Left lobe of liver (tissue), 2 donors: ENCODE measurements at regions not wholly inside any gene's neighbourhood (a gene's known extent, or its start where the extent isn't known, plus 50 kb on each side); places are given as distances from the start of the nearest gene placed in this dataset.

Source experiments
- ATAC-seq: fragments of 200-7000 bp; cut with Tn5 transposase; one replicate; pipeline ENCODE4 v1.9.1; 2020; ENCODE audit warnings: mild to moderate bottlenecking, moderate library complexity
- DNase-seq: peaks from one replicate; pipeline ENCODE4 v3.0.0-alpha.2; 2020; ENCODE audit warnings: low spot score
- donor health status: DM: no; HTN: no; CAD: no; lungs with moderate emphysema.
- donor health status: DM: no; HTN: yes; CAD: no.

GRCh38 chr2:16466821-16467151, 198.8 kb downstream of the CYRIA start:
- no peak for DNase-seq
- no peak for ATAC-seq

GRCh38 chr2:16466133-16466820, 199.4 kb downstream of the CYRIA start:
- no peak for ATAC-seq

GRCh38 chr2:16464641-16465040, 201.0 kb downstream of the CYRIA start:
- ATAC-seq (peak; percentile 47), DNase-seq (no peak)

More at GRCh38 chr2:16466133-16466820, 199.4 kb downstream of the CYRIA start:
- no peak for DNase-seq

- DNase-seq (no peak), ATAC-seq (peak; percentile 71)
Measured at GRCh38 chr2:16462958-16463357, 202.7 kb downstream of the CYRIA start.

- DNase-seq = no peak
- no peak for ATAC-seq
Measured at GRCh38 chr2:16461672-16462071, 204.0 kb downstream of the CYRIA start.

GRCh38 chr2:16459606-16460005, 206.0 kb downstream of the CYRIA start:
- no peak for DNase-seq
- no peak for ATAC-seq

- DNase-seq = no peak
- ATAC-seq = no peak
Measured at GRCh38 chr2:16454621-16455020, 211.0 kb downstream of the CYRIA start.

- no peak for ATAC-seq
Measured at GRCh38 chr2:16452123-16452522, 213.5 kb downstream of the CYRIA start.

GRCh38 chr2:16446706-16447105, 218.9 kb downstream of the CYRIA start:
- DNase-seq = no peak
- no peak for ATAC-seq

More at GRCh38 chr2:16452123-16452522, 213.5 kb downstream of the CYRIA start:
- no peak for DNase-seq

- no peak for DNase-seq
- ATAC-seq = peak; percentile 40
Measured at GRCh38 chr2:16442971-16443370, 222.7 kb downstream of the CYRIA start.

- DNase-seq (no peak), ATAC-seq (no peak)
Measured at GRCh38 chr2:16441431-16441830, 224.2 kb downstream of the CYRIA start.

GRCh38 chr2:16440898-16441297, 224.7 kb downstream of the CYRIA start:
- DNase-seq = no peak
- ATAC-seq = no peak

- ATAC-seq (no peak), DNase-seq (no peak)
Measured at GRCh38 chr2:16438613-16439321, 226.9 kb downstream of the CYRIA start.

- no peak for ATAC-seq
- no peak for DNase-seq
Measured at GRCh38 chr2:16437189-16437588, 228.4 kb downstream of the CYRIA start.

- DNase-seq (no peak), ATAC-seq (no peak)
Measured at GRCh38 chr2:16434393-16434792, 231.2 kb downstream of the CYRIA start.

GRCh38 chr2:16430846-16431245, 234.8 kb downstream of the CYRIA start:
- DNase-seq = no peak
- no peak for ATAC-seq

GRCh38 chr2:16429431-16430145, 236.0 kb downstream of the CYRIA start:
- DNase-seq = no peak
- no peak for ATAC-seq

- DNase-seq (no peak), ATAC-seq (no peak)
Measured at GRCh38 chr2:16429002-16429401, 236.6 kb downstream of the CYRIA start.

- peak; percentile 93 for ATAC-seq
- DNase-seq = peak; percentile 86
Measured at GRCh38 chr2:16425462-16426336, 239.9 kb downstream of the CYRIA start.

GRCh38 chr2:16420421-16420820, 245.2 kb downstream of the CYRIA start:
- DNase-seq (no peak), ATAC-seq (no peak)

GRCh38 chr2:16417726-16418125, 247.9 kb downstream of the CYRIA start:
- ATAC-seq (no peak), DNase-seq (no peak)
